Kidney capillary endothelial cell (primary cell): ENCODE measurements at regions not wholly inside any gene's neighbourhood (a gene's known extent, or its start where the extent isn't known, plus 50 kb on each side); places are given as distances from the start of the nearest gene placed in this dataset.
"Not testable (repeated sequence)": the region's sequence is repeated elsewhere in the genome, so short reads cannot be mapped to it uniquely, and the experiment has no call there.

ENCODE experiments used
- DNase-seq: peaks from one replicate; pipeline ENCODE4 v3.0.0-alpha.2; 2018; ENCODE audit warnings: low spot score

GRCh38 chr16:10314317-10314716 lies 71.5 kb upstream of the ATF7IP2 start:
- no peak for DNase-seq

GRCh38 chr16:10314811-10315210 lies 71.0 kb upstream of the ATF7IP2 start:
- DNase-seq = no peak

- DNase-seq = no peak
Observed at GRCh38 chr16:10317425-10318001, 68.3 kb upstream of the ATF7IP2 start.

GRCh38 chr16:10318798-10319500 lies 66.9 kb upstream of the ATF7IP2 start:
- DNase-seq = no peak

GRCh38 chr16:10321407-10322387 lies 64.2 kb upstream of the ATF7IP2 start:
- no peak for DNase-seq

- DNase-seq = no peak
Observed at GRCh38 chr16:10322723-10323527, 62.9 kb upstream of the ATF7IP2 start.

GRCh38 chr16:10323528-10323869 lies 62.4 kb upstream of the ATF7IP2 start:
- no peak for DNase-seq

GRCh38 chr16:10324210-10324609 lies 61.7 kb upstream of the ATF7IP2 start:
- DNase-seq = no peak

GRCh38 chr16:10325783-10326543 lies 59.9 kb upstream of the ATF7IP2 start:
- no peak for DNase-seq

GRCh38 chr16:10326647-10327046 lies 59.2 kb upstream of the ATF7IP2 start:
- DNase-seq = no peak

GRCh38 chr16:10328291-10328690 lies 57.6 kb upstream of the ATF7IP2 start:
- DNase-seq = not testable (repeated sequence)

- DNase-seq = no peak
Observed at GRCh38 chr16:10332241-10332640, 53.6 kb upstream of the ATF7IP2 start.

- DNase-seq = no peak
Observed at GRCh38 chr16:10332775-10333174, 53.1 kb upstream of the ATF7IP2 start.

- DNase-seq = no peak
Observed at GRCh38 chr16:10333321-10334032, 52.4 kb upstream of the ATF7IP2 start.

GRCh38 chr16:10335681-10336080 lies 50.2 kb upstream of the ATF7IP2 start:
- DNase-seq = no peak
